ENCODE measurements at regions not wholly inside any gene's neighbourhood (a gene's known extent, or its start where the extent isn't known, plus 50 kb on each side); places are given as distances from the start of the nearest gene placed in this dataset.

DNA sequence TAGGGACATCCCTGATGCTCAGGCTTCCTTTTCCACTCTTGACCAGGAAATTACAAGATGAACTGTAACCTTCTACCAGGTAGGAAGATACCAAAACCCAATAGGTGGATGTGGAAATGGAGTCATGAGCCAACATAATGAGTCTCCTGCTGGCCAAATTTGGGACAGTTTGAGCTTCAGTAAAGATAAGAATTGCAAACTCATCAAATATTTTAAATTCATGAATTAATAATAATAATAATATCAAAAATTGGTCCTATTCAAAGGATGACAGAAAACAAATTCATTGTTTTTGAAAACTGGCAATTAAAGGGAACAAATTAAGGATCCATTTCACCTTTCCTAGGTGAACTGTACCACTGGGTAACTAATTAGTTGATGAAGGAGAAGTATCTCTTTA is 309.7 kb downstream of the NEK10 start:
- no peak for TF ChIP-seq POLR2AphosphoS5 (IDR thresholded peaks at IDR 0.05)
- no peak for TF ChIP-seq EP300 (IDR thresholded peaks at IDR 0.05)
